GM21619 (cell line): ENCODE measurements at regions not wholly inside any gene's neighbourhood (a gene's known extent, or its start where the extent isn't known, plus 50 kb on each side); places are given as distances from the start of the nearest gene placed in this dataset.
A peak's percentile ranks its signal among the peaks of the same experiment; 100 is the strongest.

Source experiments
- ATAC-seq: cut with Tn5 transposase; IDR thresholded peaks from one replicate; pipeline ENCODE4 v1.9.1; 2021; ENCODE audit not compliant: unreplicated experiment

GRCh38 chrX:40154250-40154852 lies 56.6 kb upstream of the BCOR start:
- no peak for ATAC-seq

- ATAC-seq = peak; percentile 56
Measured at GRCh38 chrX:40153345-40154249, 55.8 kb upstream of the BCOR start.

GRCh38 chrX:40152741-40153344 lies 55.1 kb upstream of the BCOR start:
- ATAC-seq = no peak

- ATAC-seq = no peak
Measured at GRCh38 chrX:40152173-40152711, 54.5 kb upstream of the BCOR start.

- ATAC-seq = no peak
Measured at GRCh38 chrX:40151211-40152172, 53.7 kb upstream of the BCOR start.

- no peak for ATAC-seq
Measured at GRCh38 chrX:40150503-40150902, 52.7 kb upstream of the BCOR start.

- ATAC-seq = no peak
Measured at GRCh38 chrX:40149286-40150175, 51.8 kb upstream of the BCOR start.

GRCh38 chrX:40148385-40149285 lies 50.9 kb upstream of the BCOR start:
- ATAC-seq = no peak

GRCh38 chrX:40147971-40148370 lies 50.2 kb upstream of the BCOR start:
- no peak for ATAC-seq
